GM21619 (cell line): ENCODE measurements at regions not wholly inside any gene's neighbourhood (a gene's known extent, or its start where the extent isn't known, plus 50 kb on each side); places are given as distances from the start of the nearest gene placed in this dataset.

ENCODE experiments used
- ATAC-seq: cut with Tn5 transposase; IDR thresholded peaks from one replicate; pipeline ENCODE4 v1.9.1; 2021; ENCODE audit not compliant: unreplicated experiment

- no peak for ATAC-seq
Observed at GRCh38 chr20:50272724-50273446, 82.3 kb downstream of the CEBPB start.

DNA sequence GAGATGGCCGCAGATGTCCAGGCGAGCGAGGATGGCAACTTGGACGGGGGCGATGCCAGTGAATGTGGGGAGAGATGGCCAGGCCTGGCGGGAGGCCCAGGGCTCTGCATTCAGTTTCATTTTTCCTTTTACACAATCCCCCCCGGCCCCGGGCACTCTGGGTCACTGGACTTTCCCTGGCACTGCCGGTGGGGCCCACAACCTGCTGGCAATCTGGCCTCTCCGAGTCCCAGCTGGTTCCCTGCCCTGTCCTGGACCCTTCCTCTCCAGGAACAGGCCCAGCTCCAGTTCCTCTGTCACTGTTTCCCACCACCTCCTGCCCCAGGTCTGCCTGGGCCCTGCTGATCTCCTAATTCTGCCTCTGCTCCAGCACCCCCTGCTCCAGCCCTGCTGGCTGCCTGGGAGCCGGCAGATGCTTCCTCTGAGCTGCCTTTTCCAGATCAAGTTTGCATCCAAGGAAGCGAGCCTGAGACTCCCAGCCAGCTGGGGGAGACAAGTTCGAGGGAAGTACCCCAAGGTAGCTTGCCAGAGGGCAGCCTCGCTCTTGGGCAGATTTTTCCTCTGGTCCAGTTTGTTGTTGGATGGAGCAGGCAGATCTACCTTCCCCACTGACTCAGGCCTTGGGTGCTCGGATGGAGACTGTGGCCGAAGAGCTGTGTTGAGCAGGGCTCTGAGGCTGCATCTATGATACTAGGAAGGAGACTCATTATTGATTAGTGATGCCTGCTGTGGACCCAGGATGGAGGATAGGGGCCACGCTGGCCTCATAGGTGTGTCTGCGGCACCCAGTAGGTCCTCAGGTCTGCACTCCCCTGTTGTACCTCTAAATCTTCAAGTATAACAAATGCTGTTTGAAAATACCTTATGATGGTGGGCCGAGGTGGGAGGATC is 83.2 kb downstream of the CEBPB start:
- no peak for ATAC-seq

DNA sequence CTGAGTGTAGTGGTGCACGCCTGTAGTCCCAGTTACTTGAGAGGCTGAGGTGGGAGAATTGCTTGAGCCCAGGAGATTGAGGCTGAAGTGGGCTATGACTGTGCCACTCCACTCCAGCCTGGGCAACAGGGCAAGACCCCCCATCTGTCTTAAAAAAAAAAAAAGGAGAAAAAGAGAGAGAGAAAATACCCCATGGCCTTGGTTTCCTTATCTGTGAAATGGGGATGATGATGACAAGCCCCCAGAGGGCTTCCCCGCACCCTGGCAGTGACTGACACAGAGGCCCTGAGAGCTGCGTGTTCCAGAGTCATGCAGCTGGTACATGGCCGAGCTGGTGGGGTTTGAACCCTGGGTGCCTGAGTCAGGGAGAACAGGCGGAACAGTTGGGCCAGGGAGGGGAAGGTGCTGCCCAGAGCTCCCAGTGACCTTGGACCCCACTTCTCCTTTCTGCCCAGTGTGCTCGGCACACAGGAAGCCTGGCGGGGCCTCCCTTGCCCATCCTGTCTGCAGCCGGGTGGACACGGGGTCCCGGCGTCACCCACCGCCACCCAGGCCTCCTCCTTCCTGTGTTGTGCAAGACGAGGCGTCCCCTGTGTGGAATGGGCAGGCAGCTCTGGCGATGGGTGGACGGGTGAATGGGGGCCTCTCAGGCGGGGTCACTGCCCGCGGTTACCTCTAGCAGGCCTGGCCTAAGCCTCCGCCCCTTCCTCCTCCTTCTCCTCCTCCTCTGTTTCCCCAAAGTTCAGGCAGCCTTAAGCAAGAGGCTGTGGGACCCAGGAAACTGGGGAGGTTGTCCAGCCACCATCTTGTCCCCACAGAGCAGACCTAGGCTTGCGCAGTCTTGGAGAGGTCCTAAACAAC is 84.2 kb downstream of the CEBPB start:
- no peak for ATAC-seq

GRCh38 chr20:50276119-50277063 is 85.8 kb downstream of the CEBPB start:
- ATAC-seq = no peak

- no peak for ATAC-seq
Observed at GRCh38 chr20:50277064-50277415, 86.4 kb downstream of the CEBPB start.

- ATAC-seq = no peak
Observed at GRCh38 chr20:50277460-50278376, 87.1 kb downstream of the CEBPB start.

GRCh38 chr20:50278377-50278683 is 87.7 kb downstream of the CEBPB start:
- ATAC-seq = no peak

GRCh38 chr20:50278684-50279531 is 88.3 kb downstream of the CEBPB start:
- no peak for ATAC-seq

DNA sequence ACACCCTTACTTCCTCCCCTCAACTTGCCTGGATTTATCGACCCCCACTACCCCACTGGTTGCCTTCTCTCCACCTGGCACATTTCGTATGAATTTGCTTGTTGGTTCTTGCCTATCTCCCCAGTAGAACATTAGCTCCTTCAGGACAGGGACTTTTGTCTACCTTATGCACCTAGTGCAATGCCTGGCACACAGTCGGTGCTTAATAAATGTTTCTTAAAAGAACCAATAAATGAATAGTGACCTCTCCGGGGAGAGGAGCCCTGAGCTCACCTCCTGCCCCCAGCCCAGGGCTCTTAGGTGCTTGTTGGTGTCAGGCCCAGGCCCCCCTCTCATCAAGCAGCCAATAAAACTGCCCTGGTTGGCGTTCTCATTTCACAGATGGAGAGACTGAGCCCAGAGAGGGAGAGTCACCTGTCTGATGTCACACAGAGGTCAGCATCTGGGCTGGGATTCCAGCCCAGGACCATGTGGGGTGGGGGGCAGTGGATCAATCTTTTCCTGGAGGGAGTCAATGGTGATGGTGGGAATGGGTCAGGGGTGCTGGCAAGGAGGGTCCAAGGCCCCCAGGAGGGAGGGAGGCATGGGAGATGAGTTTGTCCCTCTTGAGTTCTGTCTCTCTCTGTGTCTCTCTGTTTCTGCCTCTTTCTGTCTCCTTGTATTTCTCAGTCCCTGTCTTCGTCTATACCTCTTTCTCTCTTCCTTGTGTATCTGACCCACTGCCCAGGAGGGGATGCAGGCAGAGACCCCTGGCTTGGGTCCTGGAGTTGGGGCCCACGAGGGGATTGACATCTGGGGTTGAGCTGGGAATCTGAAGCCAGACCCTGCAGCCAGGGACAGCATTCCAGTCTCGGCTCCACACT is 89.6 kb downstream of the CEBPB start:
- no peak for ATAC-seq

GRCh38 chr20:50280851-50281655 is 90.4 kb downstream of the CEBPB start:
- ATAC-seq = no peak

DNA sequence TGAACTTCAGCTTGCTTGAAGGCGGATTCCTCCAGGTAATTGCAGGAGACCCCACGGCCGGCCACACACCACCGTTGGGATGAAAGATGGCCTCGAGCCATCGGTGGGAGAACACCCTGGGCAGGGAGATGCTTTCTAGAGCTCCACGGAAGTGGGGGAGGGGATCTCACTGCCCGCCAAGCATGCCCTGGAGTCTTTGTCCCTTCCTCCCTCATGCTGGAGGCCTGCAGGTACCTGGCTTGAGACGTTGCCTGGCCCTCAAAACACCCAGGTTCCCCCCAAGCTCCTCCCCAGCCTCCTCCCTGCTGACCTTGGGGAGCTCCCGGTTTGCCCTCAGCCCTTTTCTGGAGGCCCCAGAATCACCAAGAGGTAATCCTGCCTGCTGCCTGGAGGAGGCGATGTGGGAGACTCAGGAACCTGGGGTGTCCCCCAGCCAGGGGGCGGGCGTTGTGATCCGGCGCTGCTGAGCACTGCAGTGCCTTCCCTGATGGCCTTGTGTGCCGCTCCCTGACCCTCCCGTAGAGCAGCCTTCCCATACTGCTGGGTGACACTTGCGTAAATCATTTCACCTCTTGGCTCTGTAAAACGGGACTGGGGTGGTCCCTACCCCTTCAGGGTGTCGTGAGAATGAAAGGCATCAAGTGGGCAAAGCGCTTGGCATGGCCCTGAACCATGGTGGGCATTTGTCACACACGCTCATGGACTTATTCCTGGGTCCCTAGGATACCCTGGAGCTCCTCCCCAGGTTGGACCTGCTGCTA is 91.4 kb downstream of the CEBPB start:
- ATAC-seq = no peak

GRCh38 chr20:50282592-50283241 is 92.1 kb downstream of the CEBPB start:
- ATAC-seq = no peak

DNA sequence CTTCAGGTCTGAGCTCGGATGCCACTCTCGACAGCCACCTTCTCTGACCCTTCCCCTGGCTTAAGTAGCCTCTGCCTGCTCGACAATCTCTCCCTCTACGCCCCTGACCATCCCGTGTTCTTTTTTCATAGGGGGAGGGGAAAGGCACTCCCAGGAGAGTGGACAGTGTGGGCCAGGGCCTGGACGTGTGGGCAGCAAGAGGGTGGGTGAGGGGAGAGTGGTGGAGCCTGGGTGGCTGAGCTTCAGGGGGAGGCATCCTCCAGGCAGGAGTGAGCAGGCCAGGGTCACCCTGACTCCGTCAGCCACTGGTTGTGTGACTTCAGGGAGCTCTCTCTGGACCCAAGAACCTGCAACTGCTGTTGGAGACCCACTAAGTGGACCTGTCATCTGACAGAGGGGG is 92.7 kb downstream of the CEBPB start:
- ATAC-seq = no peak

- no peak for ATAC-seq
Observed at GRCh38 chr20:50283922-50284810, 93.5 kb downstream of the CEBPB start.
